ENCODE measurements at regions not wholly inside any gene's neighbourhood (a gene's known extent, or its start where the extent isn't known, plus 50 kb on each side); places are given as distances from the start of the nearest gene placed in this dataset.

DNA sequence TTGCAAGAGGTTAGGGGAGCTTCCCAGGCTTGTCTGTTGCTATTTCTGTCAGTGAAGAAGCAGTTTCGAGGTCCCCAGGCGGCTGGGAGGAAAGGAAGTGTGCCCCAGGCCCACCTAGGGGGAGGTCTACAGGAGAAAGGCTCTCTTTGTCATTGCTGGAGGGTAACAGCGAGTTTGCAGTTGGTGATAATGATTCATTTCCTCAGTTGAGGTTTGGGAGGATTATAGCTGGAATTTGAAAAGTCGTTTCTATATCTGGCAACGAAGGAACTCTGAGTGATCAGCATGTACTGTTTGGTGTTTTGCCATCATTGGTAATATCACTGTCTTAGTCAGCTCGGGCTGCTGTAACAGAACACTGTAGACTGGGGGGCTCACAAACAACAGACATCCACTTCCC, 65.5 kb upstream of the UBE3A start:
- CTCF ChIA-PET = no interaction called here
- Mint-ChIP-seq H3K27me3 (ENCODE audit: unreplicated experiment) (no peaks in the 10 kb centered on the region), H3K4me1 (ENCODE audit: low read depth, unreplicated experiment) (no peaks in the 10 kb centered on the region), H3K27ac (ENCODE audit: unreplicated experiment) (no peak overlapping the region), H3K4me3 (ENCODE audit: low read depth, unreplicated experiment) (no peak overlapping the region), H3K36me3 (ENCODE audit: insufficient read depth, unreplicated experiment) (no peaks in the 10 kb centered on the region), H3K9me3 (ENCODE audit: low read depth, unreplicated experiment) (no peaks in the 10 kb centered on the region)
- no peak for DNase-seq
- intact Hi-C loops (cut with micrococcal nuclease; ENCODE audit: unreplicated experiment) = no loop called here
- no TSS peak for BruUV-seq (replicated peaks)
- TF ChIP-seq CTCF (IDR thresholded peaks at IDR 0.05; ENCODE audit: unreplicated experiment) = no peak

GRCh38 chr15:25501828-25502446, 63.1 kb upstream of the UBE3A start:
- intact Hi-C loops (cut with micrococcal nuclease; ENCODE audit: unreplicated experiment) = no loop called here
- no peak overlapping the region for H3K27ac Mint-ChIP-seq (ENCODE audit: unreplicated experiment)

DNA sequence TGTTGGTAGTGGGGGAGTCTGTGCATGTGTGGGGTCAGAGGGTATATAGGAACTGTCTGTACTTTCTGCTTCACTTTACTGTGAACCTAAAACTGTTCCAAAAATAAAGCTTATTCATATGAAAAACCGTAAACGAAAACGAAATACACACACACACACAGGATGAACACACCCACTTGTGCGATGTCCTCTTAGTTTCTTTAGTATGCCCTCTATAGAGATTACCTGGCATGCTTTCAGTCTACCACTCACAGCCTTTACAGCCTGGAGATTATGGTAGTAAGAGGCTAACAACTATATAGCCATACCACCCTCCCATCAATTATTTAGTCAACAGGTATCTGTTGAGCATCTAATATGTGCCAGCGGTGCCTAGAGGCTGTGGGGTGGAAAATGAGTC, 60.0 kb upstream of the UBE3A start:
- TF ChIP-seq CTCF (IDR thresholded peaks at IDR 0.05; ENCODE audit: unreplicated experiment) = no peak
- Mint-ChIP-seq H3K27ac (ENCODE audit: unreplicated experiment) (no peak overlapping the region), H3K9me3 (ENCODE audit: low read depth, unreplicated experiment) (peaks cover 3% of the 10 kb centered on the region), H3K36me3 (ENCODE audit: insufficient read depth, unreplicated experiment) (no peaks in the 10 kb centered on the region), H3K27me3 (ENCODE audit: unreplicated experiment) (no peaks in the 10 kb centered on the region), H3K4me1 (ENCODE audit: low read depth, unreplicated experiment) (no peaks in the 10 kb centered on the region), H3K4me3 (ENCODE audit: low read depth, unreplicated experiment) (no peak overlapping the region)
- CTCF ChIA-PET = no interaction called here
- BruUV-seq (replicated peaks) = no TSS peak
- intact Hi-C loops (cut with micrococcal nuclease; ENCODE audit: unreplicated experiment) = no loop called here
- DNase-seq = no peak

More at GRCh38 chr15:25501828-25502446, 63.1 kb upstream of the UBE3A start:
- H3K36me3 Mint-ChIP-seq (ENCODE audit: insufficient read depth, unreplicated experiment) = no peaks in the 10 kb centered on the region
- no peak for TF ChIP-seq CTCF (IDR thresholded peaks at IDR 0.05; ENCODE audit: unreplicated experiment)
- BruUV-seq (replicated peaks) = no TSS peak
- DNase-seq = no peak
- H3K9me3 Mint-ChIP-seq (ENCODE audit: low read depth, unreplicated experiment) = peaks cover 3% of the 10 kb centered on the region
- no peaks in the 10 kb centered on the region for H3K4me1 Mint-ChIP-seq (ENCODE audit: low read depth, unreplicated experiment)
- no peaks in the 10 kb centered on the region for H3K27me3 Mint-ChIP-seq (ENCODE audit: unreplicated experiment)
- CTCF ChIA-PET = no interaction called here
- H3K4me3 Mint-ChIP-seq (ENCODE audit: low read depth, unreplicated experiment) = no peak overlapping the region

DNA sequence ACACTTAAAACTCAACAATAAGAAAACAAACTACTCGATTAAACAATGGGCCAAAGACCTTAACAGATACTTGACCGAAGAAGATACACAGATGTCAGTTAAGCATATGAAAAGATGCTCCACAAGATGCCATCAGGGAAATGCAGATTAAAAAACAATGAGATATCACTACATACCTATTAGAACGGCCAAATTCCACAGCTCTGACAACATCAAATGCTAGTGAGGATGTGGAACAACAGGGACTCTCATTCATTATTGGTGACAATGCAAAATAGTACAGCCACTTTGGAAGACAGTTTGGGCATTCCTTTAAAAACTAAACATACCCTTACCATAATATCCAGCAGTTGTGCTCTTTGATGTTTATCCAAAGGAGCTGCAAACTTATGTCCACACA, 59.1 kb upstream of the UBE3A start:
- DNase-seq = no peak
- CTCF ChIA-PET = no interaction called here

More for the DNA sequence above, 59.1 kb upstream of the UBE3A start:
- Mint-ChIP-seq H3K27me3 (ENCODE audit: unreplicated experiment) (no peaks in the 10 kb centered on the region), H3K9me3 (ENCODE audit: low read depth, unreplicated experiment) (peaks cover 3% of the 10 kb centered on the region), H3K36me3 (ENCODE audit: insufficient read depth, unreplicated experiment) (no peaks in the 10 kb centered on the region), H3K4me3 (ENCODE audit: low read depth, unreplicated experiment) (no peak overlapping the region), H3K27ac (ENCODE audit: unreplicated experiment) (no peak overlapping the region), H3K4me1 (ENCODE audit: low read depth, unreplicated experiment) (no peaks in the 10 kb centered on the region)
- intact Hi-C loops (cut with micrococcal nuclease; ENCODE audit: unreplicated experiment) = no loop called here
- no TSS peak for BruUV-seq (replicated peaks)
- TF ChIP-seq CTCF (IDR thresholded peaks at IDR 0.05; ENCODE audit: unreplicated experiment) = no peak

All from Calu3 (cell line).